Stomach (tissue), 8 donors: ENCODE measurements at regions not wholly inside any gene's neighbourhood (a gene's known extent, or its start where the extent isn't known, plus 50 kb on each side); places are given as distances from the start of the nearest gene placed in this dataset.

Experiments
- DNase-seq, 2 donors: peaks; one replicate each; pipeline versions ENCODE4 v3.0.0 to v3.0.0-alpha.2; 2013 to 2019
- H3K27ac ChIP-seq, 5 donors: fragments of 200-600 bp in 4 of 5; sonication (generic) in 4 of 5; one replicate each; pipeline ENCODE4 v1.5.1; 2013 to 2019; ENCODE audit warnings: mild to moderate bottlenecking in 1 of 5, moderate library complexity in 1 of 5
- H3K27me3 ChIP-seq, 3 donors: fragments of 200-600 bp; sonication (generic); one replicate each; pipeline ENCODE4 v1.5.1; 2017 to 2019; ENCODE audit warnings: mixed run types in 1 of 3
- H3K36me3 ChIP-seq, 4 donors: fragments of 200-600 bp; sonication (generic); 1 replicate in 3 of 4; 2 replicates in 1 of 4; pipeline ENCODE4 v1.5.1; 2016 to 2019
- H3K4me1 ChIP-seq, 4 donors: fragments of 200-600 bp; sonication (generic); one replicate each; pipeline ENCODE4 v1.5.1; 2016 to 2019
- H3K4me3 ChIP-seq, 4 donors: fragments of 200-600 bp; sonication (generic) in 3 of 4; one replicate each; pipeline ENCODE4 v1.5.1; 2016 to 2019; ENCODE audit warnings: mild to moderate bottlenecking in 1 of 4
- H3K9me3 ChIP-seq, 4 donors: fragments of 200-600 bp; sonication (generic); one replicate each; pipeline ENCODE4 v1.5.1; 2016 to 2019
- EP300 ChIP-seq: sonication (generic); formaldehyde crosslinking; IDR thresholded peaks from one replicate; pipeline ENCODE4 v1.6.1; 2017; ENCODE audit warnings: antibody characterized with exemption
- POLR2A ChIP-seq, 4 donors: fragments of 450-650 bp; IDR thresholded peaks; one replicate each; pipeline ENCODE4 v1.6.1; 2016; ENCODE audit warnings: antibody characterized with exemption in 4 of 4, control low read depth in 2 of 4, mild to moderate bottlenecking in 1 of 4, moderate library complexity in 1 of 4
- POLR2AphosphoS5 ChIP-seq, 3 donors: sonication (generic); formaldehyde crosslinking; IDR thresholded peaks; one replicate each; pipeline ENCODE4 v1.6.1; 2016; ENCODE audit warnings: antibody characterized with exemption in 3 of 3
- WGBS, 5 donors: extraction: QIAGEN DNeasy Blood & Tissue Kit in 3 of 5; methylation state at CpG; one replicate each; pipeline versions ENCODE4 v1.1.5 to v1.1.7; 2013 to 2018; 5-methylcytosine and 5-hydroxymethylcytosine counted together
- intact Hi-C: fragments of 100-400 bp; cut with DNase I; formaldehyde crosslinking; loops from one replicate; pipeline ENCODE4 v1.15.1; 2023; ENCODE audit warnings: low total_unique reads
- TF ChIP-seq, protein P1 (sequence below), 7 experiments: fragments of 450-650 bp in 4 of 7; fragments of 200-600 bp in 3 of 7; sonication (generic) in 3 of 7; IDR thresholded peaks; one replicate each; pipeline ENCODE4 v1.5.1; 2016 to 2019; ENCODE audit warnings: antibody characterized with exemption in 7 of 7, control low read depth in 2 of 7, mild to moderate bottlenecking in 1 of 7
- donor health status: healthy with polysubstance abuse.
- donor health status: Bipolar disorder and iron deficiency.
- donor health status: healthy.

GRCh38 chr1:221449194-221449593 lies 292.7 kb downstream of the DUSP10 start:
- Histone ChIP-seq H3K36me3 (no peaks in the 10 kb centered on the region), H3K27me3 (no peaks in the 10 kb centered on the region), H3K4me3 (no peak overlapping the region), H3K9me3 (no peaks in the 10 kb centered on the region), H3K4me1 (no peaks in the 10 kb centered on the region), H3K27ac (no peak overlapping the region)
- intact Hi-C loops = no loop called here
- no peak for DNase-seq
- TF ChIP-seq EP300 = no peak
- no peak for TF ChIP-seq POLR2AphosphoS5 (IDR thresholded peaks at IDR 0.05)
- no peak for TF ChIP-seq POLR2A (IDR thresholded peaks at IDR 0.05)
- TF ChIP-seq, protein P1, sequence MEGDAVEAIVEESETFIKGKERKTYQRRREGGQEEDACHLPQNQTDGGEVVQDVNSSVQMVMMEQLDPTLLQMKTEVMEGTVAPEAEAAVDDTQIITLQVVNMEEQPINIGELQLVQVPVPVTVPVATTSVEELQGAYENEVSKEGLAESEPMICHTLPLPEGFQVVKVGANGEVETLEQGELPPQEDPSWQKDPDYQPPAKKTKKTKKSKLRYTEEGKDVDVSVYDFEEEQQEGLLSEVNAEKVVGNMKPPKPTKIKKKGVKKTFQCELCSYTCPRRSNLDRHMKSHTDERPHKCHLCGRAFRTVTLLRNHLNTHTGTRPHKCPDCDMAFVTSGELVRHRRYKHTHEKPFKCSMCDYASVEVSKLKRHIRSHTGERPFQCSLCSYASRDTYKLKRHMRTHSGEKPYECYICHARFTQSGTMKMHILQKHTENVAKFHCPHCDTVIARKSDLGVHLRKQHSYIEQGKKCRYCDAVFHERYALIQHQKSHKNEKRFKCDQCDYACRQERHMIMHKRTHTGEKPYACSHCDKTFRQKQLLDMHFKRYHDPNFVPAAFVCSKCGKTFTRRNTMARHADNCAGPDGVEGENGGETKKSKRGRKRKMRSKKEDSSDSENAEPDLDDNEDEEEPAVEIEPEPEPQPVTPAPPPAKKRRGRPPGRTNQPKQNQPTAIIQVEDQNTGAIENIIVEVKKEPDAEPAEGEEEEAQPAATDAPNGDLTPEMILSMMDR (IDR thresholded peaks at IDR 0.05) = no peak
- WGBS, 5 donors = 72 to 90% (median 87%) methylated on average over 2 of the region's 2 CpGs

GRCh38 chr1:221449801-221450470 lies 292.0 kb downstream of the DUSP10 start:
- TF ChIP-seq, protein P1 (IDR thresholded peaks at IDR 0.05) = no peak
- TF ChIP-seq EP300 = no peak
- no peak for TF ChIP-seq POLR2A (IDR thresholded peaks at IDR 0.05)
- no peak for TF ChIP-seq POLR2AphosphoS5 (IDR thresholded peaks at IDR 0.05)
- H3K4me1 ChIP-seq = no peaks in the 10 kb centered on the region
- intact Hi-C loops = no loop called here
- H3K4me3 ChIP-seq = no peak overlapping the region
- 66 to 81% (median 68%) methylated on average over 3 of the region's 3 CpGs for WGBS, 5 donors
- H3K27me3 ChIP-seq = no peaks in the 10 kb centered on the region
- no peak overlapping the region for H3K27ac ChIP-seq
- H3K36me3 ChIP-seq = no peaks in the 10 kb centered on the region
- no peak for DNase-seq
- H3K9me3 ChIP-seq = no peaks in the 10 kb centered on the region

DNA sequence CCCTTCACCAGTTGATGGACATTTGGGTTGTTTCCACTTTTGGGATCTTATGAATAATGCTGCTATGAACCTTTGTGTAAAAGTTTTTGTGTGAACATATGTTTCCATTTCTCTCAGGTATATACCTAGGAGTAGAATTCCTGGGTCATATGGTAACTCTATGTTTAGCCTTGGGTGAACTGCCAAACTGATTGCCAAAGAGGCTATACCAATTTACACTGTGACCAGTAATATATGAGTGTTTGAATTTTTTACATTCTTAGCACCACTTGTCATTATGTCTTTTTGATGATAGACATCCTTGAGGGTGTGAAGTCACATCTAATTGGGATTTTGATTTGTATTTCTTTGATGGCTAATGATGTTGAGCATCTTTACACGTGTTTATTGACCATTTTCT lies 290.1 kb downstream of the DUSP10 start:
- Histone ChIP-seq H3K27ac (no peak overlapping the region), H3K27me3 (no peaks in the 10 kb centered on the region), H3K4me1 (no peaks in the 10 kb centered on the region), H3K36me3 (no peaks in the 10 kb centered on the region), H3K4me3 (no peak overlapping the region), H3K9me3 (no peaks in the 10 kb centered on the region)
- DNase-seq = no peak
- TF ChIP-seq EP300 (no peak), POLR2A (IDR thresholded peaks at IDR 0.05) (no peak), POLR2AphosphoS5 (IDR thresholded peaks at IDR 0.05) (no peak)
- TF ChIP-seq, protein P1 (IDR thresholded peaks at IDR 0.05) = no peak
- intact Hi-C loops = no loop called here
- WGBS, 5 donors = 43 to 71% (median 53%) methylated on average over 1 of the region's 1 CpG

DNA sequence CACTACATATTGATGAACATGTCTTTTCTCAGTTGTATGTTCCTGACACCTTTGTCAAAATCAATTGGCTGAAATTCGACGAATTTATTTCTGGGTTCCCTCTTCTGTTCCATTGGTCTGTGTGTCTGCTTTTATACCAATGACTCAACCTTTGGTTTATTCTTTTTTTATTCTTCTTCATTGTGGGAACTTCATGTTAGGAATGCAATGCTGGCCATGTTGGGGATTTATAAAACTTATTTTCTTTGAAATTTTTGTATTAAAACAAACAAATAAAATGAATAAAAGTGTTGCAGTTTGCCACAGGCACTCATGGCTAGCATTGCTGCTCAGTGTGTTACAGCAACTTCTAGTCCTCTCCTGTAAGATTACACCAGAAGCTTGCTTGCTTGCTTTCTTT lies 287.8 kb downstream of the DUSP10 start:
- DNase-seq = no peak
- no peak overlapping the region for H3K27ac ChIP-seq
- peaks cover 0 to 11% (median 4%) of the 10 kb centered on the region in 4 donors for H3K4me1 ChIP-seq
- WGBS, 5 donors = 81 to 98% (median 87%) methylated on average over 2 of the region's 2 CpGs
- H3K36me3 ChIP-seq = no peaks in the 10 kb centered on the region
- no peaks in the 10 kb centered on the region for H3K27me3 ChIP-seq
- H3K9me3 ChIP-seq = no peaks in the 10 kb centered on the region
- intact Hi-C loops = no loop called here
- no peak overlapping the region for H3K4me3 ChIP-seq
- no peak for TF ChIP-seq POLR2A (IDR thresholded peaks at IDR 0.05)
- TF ChIP-seq, protein P1 (IDR thresholded peaks at IDR 0.05) = no peak
- no peak for TF ChIP-seq EP300
- TF ChIP-seq POLR2AphosphoS5 (IDR thresholded peaks at IDR 0.05) = no peak
